ENCODE measurements at regions not wholly inside any gene's neighbourhood (a gene's known extent, or its start where the extent isn't known, plus 50 kb on each side); places are given as distances from the start of the nearest gene placed in this dataset.
"Not testable (repeated sequence)": the region's sequence is repeated elsewhere in the genome, so short reads cannot be mapped to it uniquely, and the experiment has no call there.

DNA sequence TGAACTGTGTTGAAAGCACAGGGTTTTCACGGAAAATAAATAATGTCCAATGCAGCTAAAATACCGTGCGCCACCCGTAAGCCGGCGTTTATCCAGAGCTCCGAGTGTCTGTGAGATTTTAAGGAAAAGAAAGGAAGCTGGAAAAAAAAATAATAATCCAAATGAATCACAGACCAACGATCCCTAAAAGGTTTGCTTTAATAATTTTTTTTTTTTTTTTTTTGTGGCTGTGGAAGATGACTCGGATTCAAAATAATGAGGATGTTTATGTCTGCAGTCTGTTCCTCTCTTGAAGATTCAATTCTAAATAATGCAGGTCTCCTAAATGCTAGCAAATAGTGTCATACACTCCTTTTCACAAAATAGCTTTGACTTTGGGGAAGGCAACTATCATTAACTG, 84.6 kb upstream of the PPP2R3B start:
- peaks cover 5% of the 10 kb centered on the region for H3K36me3 Mint-ChIP-seq (ENCODE audit: insufficient read depth)
- no peaks in the 10 kb centered on the region for H3K4me1 Mint-ChIP-seq (ENCODE audit: low read depth in 2 of 2)
- no peak overlapping the region for H3K27ac Mint-ChIP-seq
- no peak for ATAC-seq (replicated peaks)
- H3K9me3 Mint-ChIP-seq: peaks cover 9 to 17% of the 10 kb centered on the region in 2 donors
- peaks cover 7 to 12% of the 10 kb centered on the region in 2 donors for H3K27me3 Mint-ChIP-seq
- DNase-seq: no peak
- no peak overlapping the region for H3K4me3 Mint-ChIP-seq

DNA sequence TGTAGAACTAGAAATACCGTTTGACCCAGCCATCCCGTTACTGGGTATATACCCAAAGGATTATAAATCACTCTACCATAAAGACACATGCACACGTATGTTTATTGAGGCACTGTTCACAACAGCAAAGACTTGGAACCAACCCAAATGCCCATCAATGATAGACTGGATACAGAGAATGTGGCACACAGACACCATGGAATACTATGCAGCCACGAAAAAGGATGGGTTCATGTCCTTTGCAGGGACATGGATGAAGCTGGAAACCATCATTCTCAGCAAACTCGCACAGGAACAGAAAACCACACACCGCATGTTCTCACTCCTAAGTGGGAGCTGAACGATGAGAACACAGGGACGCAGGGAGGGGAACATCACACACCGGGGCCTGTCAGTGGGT, 85.6 kb upstream of the PPP2R3B start:
- not testable (repeated sequence) for H3K27ac Mint-ChIP-seq; DNase-seq; H3K36me3 Mint-ChIP-seq (ENCODE audit: insufficient read depth); ATAC-seq (replicated peaks); H3K4me3 Mint-ChIP-seq; H3K4me1 Mint-ChIP-seq (ENCODE audit: low read depth in 2 of 2)
- H3K9me3 Mint-ChIP-seq: peaks cover 18% of the 10 kb centered on the region in 2 donors
- H3K27me3 Mint-ChIP-seq: peaks cover 7 to 12% of the 10 kb centered on the region in 2 donors

DNA sequence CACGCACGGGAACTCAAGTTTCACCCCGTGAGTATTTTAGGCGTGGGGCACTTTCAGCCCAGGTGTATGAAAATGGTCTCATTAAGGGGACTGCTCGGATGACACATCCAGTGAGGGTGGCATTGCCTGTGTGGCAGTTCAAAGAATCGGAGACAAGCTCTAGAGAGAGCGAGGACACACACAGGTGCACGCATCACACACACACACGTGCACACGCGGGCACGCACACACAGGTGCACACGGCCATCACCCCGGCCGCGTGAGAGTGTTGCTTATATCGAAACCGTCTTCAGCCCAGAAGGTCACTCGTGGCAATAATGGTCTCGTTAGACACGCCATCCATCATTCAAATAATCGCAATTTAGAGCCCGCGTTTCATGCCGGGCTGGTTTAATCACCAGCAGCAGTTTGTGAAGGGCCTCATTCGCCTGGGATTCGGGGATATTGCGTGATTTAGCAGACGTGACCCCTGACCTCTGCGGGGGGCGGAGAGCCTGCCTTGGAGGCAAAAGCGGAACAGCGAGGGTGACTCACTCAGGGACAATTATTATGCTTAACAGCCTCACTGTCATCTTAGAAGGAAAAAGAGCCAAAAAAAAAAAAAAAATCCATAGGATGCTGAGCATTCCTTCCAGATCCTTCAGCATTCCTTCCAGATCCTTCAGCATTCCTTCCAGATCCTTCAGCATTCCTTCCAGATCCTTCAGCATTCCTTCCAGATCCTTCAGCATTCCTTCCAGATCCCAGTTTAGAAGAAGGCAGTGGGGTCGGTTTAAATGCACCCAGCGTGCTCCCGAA, 89.4 kb upstream of the PPP2R3B start:
- Mint-ChIP-seq H3K27me3 (peaks cover 7 to 12% of the 10 kb centered on the region in 2 donors), H3K36me3 (ENCODE audit: insufficient read depth) (peaks cover 5% of the 10 kb centered on the region), H3K27ac (no peak overlapping the region), H3K4me3 (no peak overlapping the region), H3K9me3 (peaks cover 18 to 24% of the 10 kb centered on the region in 2 donors), H3K4me1 (ENCODE audit: low read depth in 2 of 2) (no peaks in the 10 kb centered on the region)
- DNase-seq: no peak
- ATAC-seq (replicated peaks): no peak

DNA sequence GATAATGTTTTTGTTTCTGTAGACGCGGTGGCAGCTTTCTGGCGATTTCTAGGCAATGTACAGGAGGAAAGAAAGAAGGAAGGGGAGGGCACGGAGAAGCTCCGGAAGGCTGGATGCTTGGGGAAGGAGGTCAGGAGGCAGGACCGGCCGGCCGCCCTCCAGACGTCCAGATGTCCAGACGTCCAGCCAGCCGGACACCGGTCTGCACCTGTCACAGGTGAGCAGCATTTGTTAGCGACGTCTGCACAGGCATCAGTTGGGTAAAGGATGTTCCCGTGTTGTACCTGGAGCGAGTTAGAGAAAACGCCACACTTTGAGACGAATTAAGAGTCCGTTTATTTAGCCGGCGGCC, 90.0 kb upstream of the PPP2R3B start:
- Mint-ChIP-seq H3K4me1 (ENCODE audit: low read depth in 2 of 2) (no peaks in the 10 kb centered on the region), H3K9me3 (peaks cover 14 to 24% of the 10 kb centered on the region in 2 donors)

DNA sequence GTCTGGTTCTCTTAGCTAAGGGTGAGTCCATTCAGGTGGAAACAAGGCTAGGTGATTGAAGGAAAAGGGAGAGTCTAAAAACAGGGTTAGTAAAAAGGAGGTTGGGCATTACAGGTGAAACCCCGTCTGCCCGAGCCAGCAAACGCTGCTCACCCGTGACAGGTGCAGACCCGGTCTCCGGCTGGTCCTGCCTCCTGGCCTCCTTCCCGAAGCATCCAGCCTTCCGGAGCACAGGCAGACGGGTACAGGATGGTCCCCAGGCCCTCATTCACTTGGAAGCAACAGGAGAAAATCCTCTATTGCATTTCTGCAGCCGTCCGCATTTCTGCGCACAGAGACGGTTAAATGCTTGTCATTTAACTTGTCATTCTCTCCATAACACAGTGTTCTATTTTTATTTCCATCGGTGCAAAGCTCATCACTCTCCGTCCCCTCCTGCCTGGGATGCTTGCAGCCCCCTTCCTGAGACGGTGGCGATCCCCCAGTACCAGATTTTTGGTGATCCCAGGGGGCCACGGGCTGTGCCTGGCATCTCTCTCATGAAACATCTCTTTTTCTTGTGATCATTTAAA, 90.8 kb upstream of the PPP2R3B start:
- DNase-seq (no peak), ATAC-seq (replicated peaks) (no peak)
- Mint-ChIP-seq H3K27ac (no peak overlapping the region), H3K36me3 (ENCODE audit: insufficient read depth) (peaks cover 5% of the 10 kb centered on the region), H3K4me3 (no peak overlapping the region), H3K9me3 (peaks cover 14 to 24% of the 10 kb centered on the region in 2 donors), H3K4me1 (ENCODE audit: low read depth in 2 of 2) (no peaks in the 10 kb centered on the region), H3K27me3 (peaks cover 7 to 12% of the 10 kb centered on the region in 2 donors)

More for the DNA sequence above, 90.0 kb upstream of the PPP2R3B start:
- H3K36me3 Mint-ChIP-seq (ENCODE audit: insufficient read depth): peaks cover 5% of the 10 kb centered on the region
- no peak for DNase-seq
- H3K4me3 Mint-ChIP-seq: no peak overlapping the region
- H3K27ac Mint-ChIP-seq: no peak overlapping the region
- H3K27me3 Mint-ChIP-seq: peaks cover 7 to 12% of the 10 kb centered on the region in 2 donors
- no peak for ATAC-seq (replicated peaks)

DNA sequence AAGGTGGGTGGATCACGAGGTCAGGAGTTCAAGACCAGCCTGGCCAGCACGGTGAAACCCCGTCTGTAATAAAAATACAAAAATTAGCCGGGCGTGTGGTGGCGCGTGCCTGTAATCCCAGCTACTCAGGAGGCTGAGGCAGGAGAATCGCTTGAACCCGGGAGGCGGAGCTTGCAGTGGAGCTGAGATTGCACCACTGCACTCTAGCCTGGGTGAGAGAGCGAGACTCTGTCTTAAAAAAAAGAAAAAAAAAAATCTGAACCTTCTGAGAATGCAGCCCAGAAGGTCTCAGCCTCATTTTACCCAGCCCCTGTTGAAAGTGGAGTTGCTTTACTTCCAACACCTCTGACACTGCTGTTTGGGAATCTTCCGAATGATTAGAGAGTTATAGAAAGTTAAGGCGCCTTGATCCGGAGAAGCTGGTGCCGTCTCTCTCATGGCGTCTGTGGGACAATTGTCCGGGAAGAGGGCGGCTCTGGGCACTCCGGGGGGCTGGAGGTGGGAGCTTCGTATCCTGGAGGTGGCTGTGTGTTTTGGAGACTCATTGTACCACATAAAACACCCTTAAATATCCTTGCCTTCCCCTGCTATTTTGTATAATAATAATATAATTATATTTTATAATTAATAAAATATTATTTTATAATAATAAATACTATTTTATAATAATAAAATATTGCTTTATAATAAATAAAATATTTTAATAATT, 92.7 kb upstream of the PPP2R3B start:
- ATAC-seq (replicated peaks): no peak
- H3K27me3 Mint-ChIP-seq: peaks cover 7 to 12% of the 10 kb centered on the region in 2 donors

DNA sequence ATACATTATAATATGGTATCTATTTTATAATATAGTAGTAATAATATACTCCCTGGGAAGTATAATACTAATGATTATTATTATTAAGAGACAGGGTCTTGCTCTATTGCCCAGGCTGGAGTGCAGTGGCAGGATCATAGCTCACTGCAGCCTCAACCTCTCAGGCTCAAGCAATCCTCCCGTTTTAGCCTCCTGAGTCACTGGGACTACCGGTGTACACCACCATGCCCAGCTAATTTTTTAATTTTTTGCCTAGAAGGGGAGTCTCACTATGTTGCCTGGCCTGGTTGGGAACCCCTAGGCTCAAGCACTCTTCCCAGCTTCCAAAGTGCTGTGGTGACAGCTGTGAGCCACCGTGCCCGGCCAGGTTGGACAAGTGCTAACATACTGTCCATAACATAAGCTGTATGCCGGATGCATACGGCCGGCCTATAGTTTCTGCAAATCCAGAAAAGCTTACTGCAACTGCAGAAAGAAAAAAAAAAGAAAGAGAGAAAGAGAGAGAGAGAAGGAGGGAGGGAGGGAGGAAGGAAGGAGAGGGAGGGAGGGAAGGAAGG, 94.2 kb upstream of the PPP2R3B start:
- ATAC-seq (replicated peaks): no peak
- DNase-seq: no peak
- Mint-ChIP-seq H3K4me1 (ENCODE audit: low read depth in 2 of 2) (no peaks in the 10 kb centered on the region), H3K27me3 (peaks cover 0 to 4% of the 10 kb centered on the region in 2 donors), H3K4me3 (no peak overlapping the region), H3K27ac (no peak overlapping the region), H3K9me3 (peaks cover 14 to 16% of the 10 kb centered on the region in 2 donors), H3K36me3 (ENCODE audit: insufficient read depth) (no peaks in the 10 kb centered on the region)

More for the DNA sequence above, 92.7 kb upstream of the PPP2R3B start:
- Mint-ChIP-seq H3K9me3 (peaks cover 14 to 24% of the 10 kb centered on the region in 2 donors), H3K27ac (no peak overlapping the region), H3K4me3 (no peak overlapping the region), H3K36me3 (ENCODE audit: insufficient read depth) (peaks cover 1% of the 10 kb centered on the region), H3K4me1 (ENCODE audit: low read depth in 2 of 2) (no peaks in the 10 kb centered on the region)
- DNase-seq: no peak

DNA sequence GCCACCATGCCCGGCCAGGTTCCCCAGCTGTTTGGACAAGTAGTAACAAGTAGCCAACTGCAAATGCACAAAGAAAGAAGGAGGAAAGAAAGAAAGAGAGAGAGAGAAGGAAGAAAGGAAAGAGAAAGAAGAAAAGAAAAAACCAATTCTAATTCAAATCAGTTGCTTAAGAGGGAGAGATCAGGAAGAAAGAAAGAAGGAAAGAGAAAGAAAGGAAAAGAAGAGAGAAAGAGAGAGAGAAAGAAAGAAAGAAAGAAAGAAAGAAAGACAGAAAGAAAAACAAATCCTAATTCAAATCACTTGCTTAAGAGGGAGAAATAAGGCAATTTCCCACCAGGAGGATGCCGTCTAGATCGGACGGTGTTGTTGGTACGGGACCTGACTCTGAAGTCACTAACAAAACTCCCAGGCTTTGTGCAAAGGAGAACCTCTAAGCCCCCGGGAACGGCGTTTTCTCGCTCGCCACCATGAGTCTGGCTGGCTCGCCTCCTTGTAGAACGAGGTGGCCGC, 95.5 kb upstream of the PPP2R3B start:
- no peak overlapping the region for H3K27ac Mint-ChIP-seq
- H3K4me3 Mint-ChIP-seq: no peak overlapping the region
- peaks cover 6 to 12% of the 10 kb centered on the region in 2 donors for H3K9me3 Mint-ChIP-seq
- no peaks in the 10 kb centered on the region for H3K27me3 Mint-ChIP-seq
- no peaks in the 10 kb centered on the region for H3K36me3 Mint-ChIP-seq (ENCODE audit: insufficient read depth)
- no peak for ATAC-seq (replicated peaks)
- H3K4me1 Mint-ChIP-seq (ENCODE audit: low read depth in 2 of 2): no peaks in the 10 kb centered on the region
- no peak for DNase-seq

DNA sequence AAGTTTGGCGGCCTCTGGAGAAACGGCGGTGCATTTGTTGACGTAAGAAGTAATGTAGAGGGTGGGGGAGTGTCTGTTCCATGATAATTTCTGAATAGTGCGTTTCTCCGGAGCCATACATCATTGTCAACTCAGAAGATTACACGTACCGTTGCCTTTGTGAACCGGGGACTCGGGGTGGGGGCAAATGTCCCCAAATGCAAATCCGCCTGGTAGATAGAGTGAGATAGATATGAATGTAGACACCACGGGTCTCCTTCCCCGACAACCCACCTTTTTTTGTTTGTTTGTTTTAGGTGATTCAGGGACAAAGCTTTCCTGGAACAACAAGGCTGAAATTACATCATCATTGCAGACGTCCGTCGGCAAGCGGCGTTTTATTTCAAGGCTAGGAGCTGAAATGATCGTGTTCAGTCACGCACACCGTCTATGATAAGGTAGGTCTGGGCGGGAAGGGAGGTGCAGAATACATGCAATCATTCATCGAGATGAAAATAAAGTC, 96.0 kb upstream of the PPP2R3B start:
- H3K9me3 Mint-ChIP-seq: peaks cover 1 to 12% of the 10 kb centered on the region in 2 donors
- no peaks in the 10 kb centered on the region for H3K4me1 Mint-ChIP-seq (ENCODE audit: low read depth in 2 of 2)
- ATAC-seq (replicated peaks) (no peak), DNase-seq (no peak)
- no peak overlapping the region for H3K27ac Mint-ChIP-seq
- no peaks in the 10 kb centered on the region for H3K27me3 Mint-ChIP-seq
- no peaks in the 10 kb centered on the region for H3K36me3 Mint-ChIP-seq (ENCODE audit: insufficient read depth)
- no peak overlapping the region for H3K4me3 Mint-ChIP-seq

DNA sequence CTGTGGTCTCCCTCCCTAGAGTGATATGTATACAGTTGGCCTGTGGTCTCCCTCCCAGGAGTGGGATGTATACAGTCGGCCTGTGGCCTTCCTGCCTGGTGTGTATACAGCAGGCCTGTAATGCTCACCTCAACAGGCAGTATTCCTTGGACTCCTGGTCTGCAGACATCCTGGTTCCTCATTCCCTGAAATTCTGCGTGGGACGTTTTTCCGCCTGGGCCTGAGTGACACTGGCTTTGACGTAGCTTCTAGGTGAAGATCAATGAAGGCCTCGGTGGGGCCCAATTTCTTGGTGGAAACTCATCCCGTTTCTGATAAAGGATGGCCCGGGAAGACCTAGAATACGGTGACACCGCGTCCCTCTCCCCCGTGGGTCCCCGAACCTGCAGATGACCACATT, 98.7 kb upstream of the PPP2R3B start:
- no peaks in the 10 kb centered on the region for H3K4me1 Mint-ChIP-seq (ENCODE audit: low read depth in 2 of 2)
- DNase-seq: no peak
- H3K9me3 Mint-ChIP-seq: peaks cover 0 to 12% of the 10 kb centered on the region in 2 donors
- no peaks in the 10 kb centered on the region for H3K27me3 Mint-ChIP-seq
- H3K4me3 Mint-ChIP-seq: no peak overlapping the region
- H3K36me3 Mint-ChIP-seq (ENCODE audit: insufficient read depth): no peaks in the 10 kb centered on the region
- ATAC-seq (replicated peaks): no peak
- no peak overlapping the region for H3K27ac Mint-ChIP-seq

DNA sequence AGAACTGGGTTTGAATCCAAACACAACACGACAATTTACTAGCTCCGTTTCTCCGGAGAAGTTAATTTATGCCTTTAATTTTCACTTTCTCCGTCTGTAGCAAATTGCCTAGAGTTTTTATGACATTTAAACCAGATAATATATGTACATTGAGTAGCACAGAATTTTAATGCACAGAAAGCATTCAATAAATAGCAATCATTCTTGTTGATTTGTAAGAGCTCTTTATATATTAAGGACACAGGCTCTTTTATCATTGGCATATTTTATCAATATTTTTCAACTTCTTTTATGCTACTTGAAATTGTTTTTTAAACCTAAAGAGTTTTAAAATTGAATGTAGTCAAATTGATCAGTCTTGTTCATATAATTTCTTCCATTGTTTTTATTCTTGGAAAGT, 99.6 kb upstream of the PPP2R3B start:
- Mint-ChIP-seq H3K9me3 (peaks cover 0 to 12% of the 10 kb centered on the region in 2 donors), H3K4me1 (ENCODE audit: low read depth in 2 of 2) (no peaks in the 10 kb centered on the region), H3K4me3 (no peak overlapping the region), H3K36me3 (ENCODE audit: insufficient read depth) (no peaks in the 10 kb centered on the region), H3K27ac (no peak overlapping the region), H3K27me3 (no peaks in the 10 kb centered on the region)
- DNase-seq: no peak
- ATAC-seq (replicated peaks): no peak

DNA sequence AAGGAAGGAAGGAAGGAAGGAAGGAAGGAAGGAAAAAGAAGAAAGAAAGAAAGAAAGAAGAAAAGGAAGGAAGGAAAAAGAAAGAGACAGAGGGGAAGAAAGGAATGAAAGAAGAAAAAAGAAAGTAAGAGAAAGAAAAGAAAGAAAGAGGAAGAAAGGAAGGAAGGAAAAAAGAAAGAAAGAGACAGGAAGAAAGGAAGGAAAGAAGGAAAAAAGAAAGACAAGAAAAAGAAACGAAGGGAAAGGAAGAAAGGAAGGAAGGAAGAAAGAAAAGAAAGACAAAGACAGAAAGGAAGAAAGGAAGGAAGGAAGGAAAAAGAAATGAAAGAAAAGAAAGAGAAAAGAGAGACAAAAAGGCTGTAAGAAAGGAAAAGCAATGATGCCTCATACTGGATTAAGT, 101.1 kb upstream of the PPP2R3B start:
- Mint-ChIP-seq H3K4me1 (ENCODE audit: low read depth in 2 of 2) (no peaks in the 10 kb centered on the region), H3K27me3 (no peaks in the 10 kb centered on the region), H3K9me3 (peaks cover 0 to 7% of the 10 kb centered on the region in 2 donors), H3K27ac (no peak overlapping the region), H3K36me3 (ENCODE audit: insufficient read depth) (no peaks in the 10 kb centered on the region), H3K4me3 (no peak overlapping the region)
- ATAC-seq (replicated peaks) (no peak), DNase-seq (no peak)

DNA sequence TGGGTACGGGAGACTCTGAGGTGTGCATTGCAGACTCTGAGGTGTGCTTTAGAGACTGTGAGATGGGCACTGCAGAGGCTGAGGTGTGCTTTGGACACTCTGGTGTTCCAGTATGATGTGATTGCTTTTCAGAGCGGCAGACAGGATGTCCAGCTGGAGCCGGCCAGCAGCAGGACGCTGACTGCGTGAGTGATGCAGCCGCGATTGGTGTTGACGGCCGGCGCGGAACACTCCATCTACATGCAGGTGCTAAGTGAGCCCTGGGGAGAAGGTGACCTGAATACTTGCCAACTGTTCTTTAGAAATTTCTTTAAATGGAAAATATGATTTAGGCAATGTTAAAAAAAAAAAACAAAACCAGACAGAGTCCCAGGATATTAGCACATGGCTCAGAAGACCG, 103.1 kb upstream of the PPP2R3B start:
- Mint-ChIP-seq H3K27me3 (no peaks in the 10 kb centered on the region), H3K4me3 (no peak overlapping the region), H3K9me3 (peaks cover 0 to 5% of the 10 kb centered on the region in 2 donors), H3K36me3 (ENCODE audit: insufficient read depth) (no peaks in the 10 kb centered on the region), H3K27ac (no peak overlapping the region), H3K4me1 (ENCODE audit: low read depth in 2 of 2) (no peaks in the 10 kb centered on the region)
- no peak for DNase-seq
- ATAC-seq (replicated peaks): no peak
